Spleen (tissue), 8 donors: ENCODE measurements at regions not wholly inside any gene's neighbourhood (a gene's known extent, or its start where the extent isn't known, plus 50 kb on each side); places are given as distances from the start of the nearest gene placed in this dataset.

Experiments used
- DNase-seq: peaks from one replicate; pipeline ENCODE4 v3.0.0-alpha.2; 2020
- H3K27ac ChIP-seq, 8 donors: fragments of 200-600 bp; sonication (generic) in 7 of 8; 1 replicate in 4 of 8; 2 replicates in 4 of 8; pipeline versions ENCODE4 v1.5.0 to v1.8.0; 2016 to 2021; ENCODE audit warnings: inconsistent platforms in 4 of 8, mild to moderate bottlenecking in 4 of 8, moderate library complexity in 1 of 8
- H3K27me3 ChIP-seq, 7 donors: fragments of 200-600 bp; sonication (generic) in 6 of 7; replicated peaks in 1 of 7; 1 replicate in 4 of 7; 2 replicates in 3 of 7; pipeline versions ENCODE4 v1.5.0 to v1.8.0; 2016 to 2021; ENCODE audit warnings: inconsistent platforms in 3 of 7, mild to moderate bottlenecking in 1 of 7
- H3K36me3 ChIP-seq, 6 donors: fragments of 200-600 bp; sonication (generic) in 5 of 6; 1 replicate in 4 of 6; 2 replicates in 2 of 6; pipeline versions ENCODE4 v1.5.0 to v1.8.0; 2016 to 2021; ENCODE audit warnings: inconsistent platforms in 2 of 6
- H3K4me1 ChIP-seq, 6 donors: fragments of 200-600 bp; sonication (generic) in 5 of 6; 1 replicate in 3 of 6; 2 replicates in 3 of 6; pipeline versions ENCODE4 v1.5.0 to v1.8.0; 2016 to 2021; ENCODE audit warnings: inconsistent platforms in 3 of 6
- H3K4me3 ChIP-seq, 8 donors: fragments of 200-600 bp; sonication (generic) in 7 of 8; 1 replicate in 4 of 8; 2 replicates in 4 of 8; pipeline versions ENCODE4 v1.5.0 to v1.8.0; 2016 to 2021; ENCODE audit warnings: inconsistent platforms in 4 of 8, mild to moderate bottlenecking in 4 of 8, moderate library complexity in 2 of 8
- H3K9me3 ChIP-seq, 8 donors: fragments of 200-600 bp; sonication (generic) in 7 of 8; 1 replicate in 4 of 8; 2 replicates in 4 of 8; pipeline versions ENCODE4 v1.5.0 to v1.8.0; 2016 to 2021; ENCODE audit warnings: inconsistent platforms in 4 of 8
- CTCF ChIP-seq, 11 experiments: fragments of 200-600 bp in 7 of 11; fragments of 450-650 bp in 4 of 11; sonication (generic) in 4 of 11; IDR thresholded peaks in 8 of 11; conservative IDR thresholded peaks in 3 of 11; 1 replicate in 7 of 11; 2 replicates in 4 of 11; pipeline versions ENCODE4 v1.4.0 to v1.8.0; 2016 to 2021; ENCODE audit warnings: antibody characterized with exemption in 11 of 11, inconsistent platforms in 4 of 11, mild to moderate bottlenecking in 1 of 11
- POLR2A ChIP-seq, 3 donors: fragments of 450-650 bp; IDR thresholded peaks; one replicate each; pipeline ENCODE4 v1.5.1; 2017; ENCODE audit warnings: antibody characterized with exemption in 3 of 3, mild to moderate bottlenecking in 1 of 3
- POLR2AphosphoS5 ChIP-seq, 3 donors: sonication (generic); formaldehyde crosslinking; IDR thresholded peaks; one replicate each; pipeline ENCODE4 v1.5.1; 2017; ENCODE audit warnings: antibody characterized with exemption in 3 of 3
- intact Hi-C: fragments of 100-400 bp; cut with DNase I; formaldehyde crosslinking; loops from one replicate; pipeline ENCODE4 v1.15.0; 2023; ENCODE audit warnings: low total_unique reads
- small RNA-seq, 4 donors: library from RNA; depleted of rRNA; stranded (forward); fragments of <200 nt; gene quantifications; one replicate each; pipeline ENCODE3, GENCODE V24; 2016
- donor health status: DM: no; HTN: no; CAD: no; lungs with moderate emphysema.
- donor health status: DM: no; HTN: no; CAD: no.
- donor health status: DM: no; HTN: no; CAD: no.
- donor health status: DM: yes; HTN: yes; CAD: no.

- no peak for DNase-seq
- H3K36me3 ChIP-seq: no peaks in the 10 kb centered on the region
- intact Hi-C loops: no loop called here
These were observed 50.0 kb upstream of the PRICKLE1 start for GRCh38 chr12:42639556-42639955.

More at GRCh38 chr12:42639556-42639955, 50.0 kb upstream of the PRICKLE1 start:
- TF ChIP-seq POLR2A (IDR thresholded peaks at IDR 0.05) (no peak), POLR2AphosphoS5 (IDR thresholded peaks at IDR 0.05) (no peak), CTCF (IDR thresholded peaks at IDR 0.05 in 8 of 11, conservative IDR thresholded peaks at IDR 0.05 in 3 of 11) (no peak)
- Histone ChIP-seq H3K27me3 (no peaks in the 10 kb centered on the region), H3K27ac (no peak overlapping the region), H3K4me3 (no peak overlapping the region), H3K4me1 (no peaks in the 10 kb centered on the region), H3K9me3 (no peaks in the 10 kb centered on the region)

Small RNA genes lying in the stretch of these regions (small RNA-seq; reads per million reads assigned to genes)
- gene MRPS36P5 (0 reads per million in 4 donors), gene RPS27P21 (0 reads per million in 4 donors)
